GM18858 (cell line): ENCODE measurements at regions not wholly inside any gene's neighbourhood (a gene's known extent, or its start where the extent isn't known, plus 50 kb on each side); places are given as distances from the start of the nearest gene placed in this dataset.
"Not testable (repeated sequence)": the region's sequence is repeated elsewhere in the genome, so short reads cannot be mapped to it uniquely, and the experiment has no call there.

ENCODE experiments used
- ATAC-seq: cut with Tn5 transposase; IDR thresholded peaks from one replicate; pipeline ENCODE4 v1.9.1; 2021; ENCODE audit not compliant: unreplicated experiment

GRCh38 chr4:97140545-97140944 lies 1002.7 kb downstream of the STPG2 start:
- no peak for ATAC-seq

- not testable (repeated sequence) for ATAC-seq
Measured at GRCh38 chr4:97141332-97141731, 1001.9 kb downstream of the STPG2 start.

- no peak for ATAC-seq
Measured at GRCh38 chr4:97142410-97142809, 1000.9 kb downstream of the STPG2 start.

DNA sequence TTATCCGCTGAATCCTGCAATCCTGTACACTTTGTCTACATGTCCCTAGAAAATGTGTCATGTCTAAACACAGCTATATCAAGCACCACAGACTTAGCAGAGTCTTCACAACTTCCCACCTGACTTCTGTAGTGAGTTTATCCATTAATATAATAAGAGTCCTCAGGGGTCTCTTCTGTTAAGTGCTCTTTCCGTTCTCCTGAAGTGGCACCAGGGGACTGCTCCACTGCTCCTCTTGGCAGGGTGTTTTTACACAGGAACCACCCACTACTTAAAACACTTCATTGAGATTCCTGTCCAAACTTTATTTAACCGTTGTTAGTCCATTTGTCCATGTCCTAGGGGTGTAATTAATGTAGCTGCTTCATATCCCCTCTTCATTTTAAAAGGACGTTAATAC lies 1000.4 kb downstream of the STPG2 start:
- no peak for ATAC-seq

DNA sequence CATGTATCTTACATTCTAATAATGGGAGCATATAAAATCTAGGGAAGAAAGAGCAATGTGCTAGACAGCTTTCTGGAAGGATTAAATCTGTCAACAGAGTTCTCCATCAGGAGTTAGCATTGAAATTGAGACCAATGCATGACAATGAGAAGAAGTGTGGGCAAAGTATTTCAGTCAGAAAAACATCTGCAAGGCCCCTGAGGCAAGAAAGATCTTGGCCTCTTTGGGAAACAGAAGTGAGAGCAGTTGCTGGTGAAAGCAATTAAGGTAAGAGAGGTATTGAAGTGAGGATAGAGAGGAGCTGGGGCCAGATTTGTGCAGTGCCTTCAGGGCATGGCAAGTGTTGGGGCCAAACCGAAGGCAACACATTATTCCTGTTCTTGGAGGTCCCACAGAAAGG lies 999.1 kb downstream of the STPG2 start:
- no peak for ATAC-seq

- no peak for ATAC-seq
Measured at GRCh38 chr4:97150966-97151365, 992.3 kb downstream of the STPG2 start.

DNA sequence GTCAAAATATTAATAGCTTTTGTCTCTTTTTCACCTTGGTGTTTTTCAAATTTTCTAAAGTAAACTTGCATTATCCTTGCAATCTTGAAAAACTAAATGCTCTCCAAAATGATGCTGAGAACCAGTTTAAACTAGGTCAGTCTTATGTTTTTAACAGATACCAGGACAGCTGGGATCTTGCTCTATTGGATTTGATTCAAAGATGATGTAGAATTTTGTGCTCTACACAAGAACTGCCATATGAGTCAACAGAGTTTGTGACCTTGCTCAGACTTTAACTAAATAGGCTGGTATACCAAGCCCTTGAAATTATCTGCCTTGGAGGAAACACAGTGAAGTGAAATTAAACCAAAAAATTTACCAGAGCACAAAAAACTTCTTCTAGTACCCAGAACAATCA lies 991.1 kb downstream of the STPG2 start:
- ATAC-seq, result no peak

GRCh38 chr4:97153042-97153441 lies 990.2 kb downstream of the STPG2 start:
- ATAC-seq, result no peak

GRCh38 chr4:97159625-97160024 lies 983.7 kb downstream of the STPG2 start:
- ATAC-seq, result no peak

GRCh38 chr4:97185233-97185632 lies 958.0 kb downstream of the STPG2 start:
- no peak for ATAC-seq

- ATAC-seq, result no peak
Measured at GRCh38 chr4:97197106-97197505, 946.2 kb downstream of the STPG2 start.

DNA sequence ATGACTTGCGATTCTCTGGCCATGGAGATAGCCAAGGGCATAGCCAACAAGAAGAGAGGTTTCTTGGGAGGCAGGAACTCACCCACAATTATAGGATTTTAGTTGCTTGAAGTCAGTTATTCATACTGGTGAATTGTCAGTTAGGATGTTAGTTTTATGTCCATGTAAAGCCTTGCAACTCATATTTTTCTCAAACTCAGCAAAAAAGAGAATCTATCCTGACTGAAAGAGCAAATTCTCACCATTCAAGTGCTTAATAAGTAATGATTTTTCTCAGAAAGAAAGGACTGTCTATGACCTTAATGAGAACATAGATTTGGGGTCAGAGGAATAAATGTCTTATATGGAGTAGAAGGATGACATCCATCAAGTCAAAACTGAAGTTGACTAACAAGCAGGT lies 934.5 kb downstream of the STPG2 start:
- no peak for ATAC-seq

DNA sequence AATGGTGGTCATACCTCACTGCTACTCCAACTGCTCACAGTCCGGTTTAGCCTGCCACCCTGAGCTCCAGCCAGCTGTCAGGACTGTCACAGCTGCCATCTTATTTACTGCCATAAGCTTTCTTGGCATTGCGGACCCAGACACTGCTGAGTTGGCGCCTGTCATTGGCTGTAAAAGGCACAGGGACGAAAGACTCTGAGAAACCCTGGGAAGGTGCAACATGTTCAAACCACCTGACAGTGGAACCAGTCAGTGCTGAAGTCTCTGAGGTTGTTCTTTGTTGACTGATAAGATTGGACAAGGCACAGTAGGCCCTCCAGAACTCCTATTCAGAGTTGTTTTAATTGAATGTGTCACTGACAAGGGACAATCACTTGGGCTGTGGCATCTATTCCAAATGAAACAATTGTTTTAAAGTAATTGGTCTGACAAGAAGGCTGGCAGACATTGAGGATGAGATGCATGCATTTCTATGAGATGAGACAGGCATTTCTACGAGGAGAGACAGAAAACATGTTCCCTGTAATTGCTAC lies 927.8 kb downstream of the STPG2 start:
- ATAC-seq, result no peak

DNA sequence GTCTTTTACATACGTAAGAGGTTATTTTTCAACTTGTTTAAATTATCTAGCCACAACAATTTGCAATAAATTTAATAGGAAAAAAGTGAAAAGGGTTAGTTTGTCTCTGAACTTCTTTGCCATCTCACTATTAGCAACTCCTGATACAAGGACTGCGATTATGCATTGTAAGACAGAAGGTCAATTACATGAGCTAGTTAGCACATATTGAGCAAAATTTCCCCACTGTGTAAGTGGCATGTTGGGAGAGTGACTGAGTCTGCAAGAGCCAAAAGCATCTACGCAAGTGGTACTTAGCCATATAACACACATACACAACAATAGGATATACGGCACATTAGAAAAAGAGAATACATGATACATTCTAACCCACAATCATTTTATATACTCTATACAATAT lies 927.2 kb downstream of the STPG2 start:
- ATAC-seq, result no peak

GRCh38 chr4:97235521-97235920 lies 907.8 kb downstream of the STPG2 start:
- ATAC-seq, result no peak

- no peak for ATAC-seq
Measured at GRCh38 chr4:97238956-97239666, 904.2 kb downstream of the STPG2 start.

DNA sequence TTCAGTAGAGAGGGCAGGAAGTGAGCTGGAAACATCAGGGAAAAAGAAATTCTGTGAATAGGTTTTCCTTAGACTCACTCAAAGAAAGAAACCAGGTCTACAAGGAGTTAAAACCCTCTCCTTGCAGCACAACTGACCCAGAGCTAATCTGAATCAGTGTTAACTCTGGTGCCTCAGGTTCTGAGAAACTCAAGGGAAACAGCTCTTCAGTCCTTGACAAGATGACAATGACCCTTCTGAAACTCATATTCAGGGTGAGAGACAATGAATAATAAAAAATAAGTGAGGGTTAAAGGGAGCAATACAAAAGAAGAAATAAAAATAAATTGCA lies 903.6 kb downstream of the STPG2 start:
- ATAC-seq, result no peak

DNA sequence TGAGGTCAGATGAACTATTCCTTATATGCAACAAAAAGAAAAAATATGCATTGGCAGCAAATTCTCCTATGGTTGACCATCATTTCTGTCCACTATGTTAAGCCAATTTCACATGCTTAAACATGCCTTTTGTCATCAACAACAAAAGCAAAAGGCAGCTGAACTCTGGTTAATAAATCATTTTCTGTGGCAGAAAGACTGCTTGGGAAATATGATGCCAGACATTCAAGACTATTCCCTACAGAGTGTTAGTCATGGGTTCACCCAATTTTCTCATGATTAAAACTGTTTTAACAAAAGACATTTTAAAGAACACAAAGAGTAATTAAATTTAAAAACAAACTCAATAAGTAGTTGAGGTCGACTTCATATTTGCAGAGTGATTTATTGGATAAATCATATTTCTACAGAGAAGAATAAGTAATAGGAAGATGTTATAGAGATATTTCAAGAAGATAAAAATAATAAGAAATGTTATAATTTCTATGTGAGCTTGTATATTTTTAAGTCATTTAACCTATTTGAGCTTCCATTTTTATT lies 890.6 kb downstream of the STPG2 start:
- no peak for ATAC-seq

GRCh38 chr4:97262769-97263168 lies 880.5 kb downstream of the STPG2 start:
- no peak for ATAC-seq

- no peak for ATAC-seq
Measured at GRCh38 chr4:97270051-97270450, 873.2 kb downstream of the STPG2 start.

- ATAC-seq, result no peak
Measured at GRCh38 chr4:97279391-97279790, 863.9 kb downstream of the STPG2 start.

DNA sequence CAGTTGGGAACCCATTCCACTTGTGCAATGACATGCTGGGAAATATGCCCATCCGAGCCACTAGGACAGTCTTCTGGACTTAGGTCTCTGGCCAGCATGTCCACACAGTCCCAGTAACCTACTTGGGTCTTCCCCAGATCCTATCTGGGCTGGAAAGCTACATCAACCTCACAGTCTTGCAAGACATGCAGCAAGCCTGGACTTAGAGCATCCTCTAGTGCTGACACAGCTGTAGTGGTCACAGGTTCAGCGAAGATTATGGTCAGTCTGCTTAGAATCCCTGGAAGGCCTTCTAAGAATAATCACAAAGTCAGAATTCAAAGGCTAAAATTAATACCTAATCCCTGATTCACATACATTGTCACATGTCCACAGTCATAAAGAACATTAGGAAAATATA lies 842.7 kb downstream of the STPG2 start:
- no peak for ATAC-seq

DNA sequence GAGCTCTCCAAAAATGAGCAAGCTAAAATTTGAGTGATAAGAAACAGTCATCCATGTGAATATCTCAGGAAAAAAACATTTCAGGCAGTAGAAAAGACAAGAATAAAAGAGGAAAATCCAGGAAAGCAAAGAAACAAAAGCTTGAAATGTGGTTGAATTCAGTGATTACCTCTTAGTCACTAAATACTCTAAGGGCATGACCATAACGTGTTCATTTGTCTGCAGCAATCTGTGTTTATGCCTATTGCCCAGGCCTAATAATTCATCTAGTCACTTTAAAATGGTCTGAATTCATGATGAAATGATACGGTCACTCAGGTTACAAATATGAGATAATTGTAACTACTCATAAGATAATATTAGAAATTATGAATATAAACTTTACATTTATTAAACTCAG lies 837.9 kb downstream of the STPG2 start:
- no peak for ATAC-seq
